ENCODE measurements at regions not wholly inside any gene's neighbourhood (a gene's known extent, or its start where the extent isn't known, plus 50 kb on each side); places are given as distances from the start of the nearest gene placed in this dataset.
A peak's percentile ranks its signal among the peaks of the same experiment; 100 is the strongest.

DNA sequence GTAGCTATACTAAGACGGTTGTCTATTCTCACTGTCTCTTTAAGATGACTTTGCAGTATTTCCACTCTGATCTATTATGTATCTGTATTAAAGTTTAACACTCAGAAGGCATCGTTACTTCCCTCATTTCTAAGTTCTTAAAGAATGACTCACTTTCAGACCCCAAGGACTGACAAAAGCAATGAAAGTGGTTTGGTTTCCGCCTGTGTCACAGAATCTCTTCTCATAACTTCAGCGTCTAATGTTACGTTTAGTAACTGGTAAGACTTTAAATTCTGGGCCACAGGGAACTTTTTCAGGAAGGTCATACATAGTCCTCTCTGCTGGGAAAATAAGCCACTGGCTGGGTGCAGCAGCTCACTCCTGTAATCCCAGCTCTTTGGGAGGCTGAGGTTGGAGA, 892.0 kb upstream of the AUTS2 start:
- Histone ChIP-seq H3K27ac (ENCODE audit: low read depth, low read length) (peak overlapping the region; percentile 75), H3K27me3 (ENCODE audit: insufficient read depth, low read length) (no peaks in the 10 kb centered on the region), H3K9ac (ENCODE audit: low read length) (peak overlapping the region; percentile 56), H3K4me1 (ENCODE audit: insufficient read depth, low read length) (peaks cover 7% of the 10 kb centered on the region), H3K79me2 (ENCODE audit: insufficient read depth, low read length) (no peaks in the 10 kb centered on the region), H3K36me3 (ENCODE audit: insufficient read depth, low read length) (no peaks in the 10 kb centered on the region), H3K9me3 (ENCODE audit: insufficient read depth, low read depth, low read length) (no peaks in the 10 kb centered on the region), H3K4me2 (ENCODE audit: low read length) (peak overlapping the region; percentile 59), H3K4me3 (ENCODE audit: insufficient read depth, low read depth, low read length) (no peak overlapping the region), H2AFZ (ENCODE audit: low read depth, low read length) (peak overlapping the region; percentile 20), H4K20me1 (ENCODE audit: insufficient read depth, low read length) (no peaks in the 10 kb centered on the region)
- Mint-ChIP-seq H3K27me3 (ENCODE audit: low read depth, unreplicated experiment) (no peaks in the 10 kb centered on the region), H3K4me1 (ENCODE audit: low read depth, unreplicated experiment) (no peaks in the 10 kb centered on the region), H3K36me3 (ENCODE audit: low read depth, unreplicated experiment) (no peaks in the 10 kb centered on the region), H3K4me3 (ENCODE audit: unreplicated experiment) (no peak overlapping the region), H3K27ac (ENCODE audit: unreplicated experiment) (no peak overlapping the region), H3K9me3 (ENCODE audit: unreplicated experiment) (peaks cover 12% of the 10 kb centered on the region)
- TF ChIP-seq EZH2 (IDR thresholded peaks at IDR 0.05; ENCODE audit: insufficient read depth, low read length), result no peak
- TF ChIP-seq, protein P1, sequence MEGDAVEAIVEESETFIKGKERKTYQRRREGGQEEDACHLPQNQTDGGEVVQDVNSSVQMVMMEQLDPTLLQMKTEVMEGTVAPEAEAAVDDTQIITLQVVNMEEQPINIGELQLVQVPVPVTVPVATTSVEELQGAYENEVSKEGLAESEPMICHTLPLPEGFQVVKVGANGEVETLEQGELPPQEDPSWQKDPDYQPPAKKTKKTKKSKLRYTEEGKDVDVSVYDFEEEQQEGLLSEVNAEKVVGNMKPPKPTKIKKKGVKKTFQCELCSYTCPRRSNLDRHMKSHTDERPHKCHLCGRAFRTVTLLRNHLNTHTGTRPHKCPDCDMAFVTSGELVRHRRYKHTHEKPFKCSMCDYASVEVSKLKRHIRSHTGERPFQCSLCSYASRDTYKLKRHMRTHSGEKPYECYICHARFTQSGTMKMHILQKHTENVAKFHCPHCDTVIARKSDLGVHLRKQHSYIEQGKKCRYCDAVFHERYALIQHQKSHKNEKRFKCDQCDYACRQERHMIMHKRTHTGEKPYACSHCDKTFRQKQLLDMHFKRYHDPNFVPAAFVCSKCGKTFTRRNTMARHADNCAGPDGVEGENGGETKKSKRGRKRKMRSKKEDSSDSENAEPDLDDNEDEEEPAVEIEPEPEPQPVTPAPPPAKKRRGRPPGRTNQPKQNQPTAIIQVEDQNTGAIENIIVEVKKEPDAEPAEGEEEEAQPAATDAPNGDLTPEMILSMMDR (IDR thresholded peaks at IDR 0.05; ENCODE audit: insufficient read depth, low read depth, low read length), result no peak
- FAIRE-seq, result no peak
- peak; percentile 98 for DNase-seq (ENCODE audit: low read depth)

DNA sequence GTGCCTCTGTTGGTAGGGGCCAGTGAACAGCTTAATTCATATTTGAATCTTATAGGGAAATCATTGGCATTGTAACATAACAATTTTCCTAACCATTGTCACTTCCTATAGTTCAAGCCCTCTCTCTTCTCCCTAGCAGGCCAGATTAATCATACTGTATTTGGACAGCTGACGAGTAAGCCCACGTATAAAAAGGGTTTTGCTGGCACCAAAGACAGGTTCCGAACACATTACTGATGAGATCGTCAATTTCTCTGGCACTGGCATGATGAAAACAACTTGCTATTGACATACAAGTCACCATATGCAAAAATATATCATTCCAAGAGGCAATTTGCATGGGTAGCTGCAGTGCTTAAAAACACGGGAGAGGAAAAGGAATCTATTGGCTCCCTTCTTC, 891.1 kb upstream of the AUTS2 start:
- H3K36me3 ChIP-seq (ENCODE audit: insufficient read depth, low read length), result no peaks in the 10 kb centered on the region
- no peak overlapping the region for H3K4me3 ChIP-seq (ENCODE audit: insufficient read depth, low read depth, low read length)
- TF ChIP-seq, protein P1 (IDR thresholded peaks at IDR 0.05; ENCODE audit: insufficient read depth, low read depth, low read length), result no peak
- TF ChIP-seq EZH2 (IDR thresholded peaks at IDR 0.05; ENCODE audit: insufficient read depth, low read length), result no peak
- no peak overlapping the region for H3K4me2 ChIP-seq (ENCODE audit: low read length)
- Mint-ChIP-seq H3K4me1 (ENCODE audit: low read depth, unreplicated experiment) (no peaks in the 10 kb centered on the region), H3K36me3 (ENCODE audit: low read depth, unreplicated experiment) (no peaks in the 10 kb centered on the region), H3K4me3 (ENCODE audit: unreplicated experiment) (no peak overlapping the region), H3K27me3 (ENCODE audit: low read depth, unreplicated experiment) (no peaks in the 10 kb centered on the region), H3K9me3 (ENCODE audit: unreplicated experiment) (peaks cover 10% of the 10 kb centered on the region), H3K27ac (ENCODE audit: unreplicated experiment) (no peak overlapping the region)
- DNase-seq (ENCODE audit: low read depth) (no peak), FAIRE-seq (no peak)
- H3K4me1 ChIP-seq (ENCODE audit: insufficient read depth, low read length), result peaks cover 7% of the 10 kb centered on the region
- H3K27me3 ChIP-seq (ENCODE audit: insufficient read depth, low read length), result no peaks in the 10 kb centered on the region
- H3K9ac ChIP-seq (ENCODE audit: low read length), result no peak overlapping the region
- H3K9me3 ChIP-seq (ENCODE audit: insufficient read depth, low read depth, low read length), result no peaks in the 10 kb centered on the region
- peak overlapping the region; percentile 1 for H3K27ac ChIP-seq (ENCODE audit: low read depth, low read length)
- H3K79me2 ChIP-seq (ENCODE audit: insufficient read depth, low read length), result no peaks in the 10 kb centered on the region
- no peaks in the 10 kb centered on the region for H4K20me1 ChIP-seq (ENCODE audit: insufficient read depth, low read length)
- no peak overlapping the region for H2AFZ ChIP-seq (ENCODE audit: low read depth, low read length)

DNA sequence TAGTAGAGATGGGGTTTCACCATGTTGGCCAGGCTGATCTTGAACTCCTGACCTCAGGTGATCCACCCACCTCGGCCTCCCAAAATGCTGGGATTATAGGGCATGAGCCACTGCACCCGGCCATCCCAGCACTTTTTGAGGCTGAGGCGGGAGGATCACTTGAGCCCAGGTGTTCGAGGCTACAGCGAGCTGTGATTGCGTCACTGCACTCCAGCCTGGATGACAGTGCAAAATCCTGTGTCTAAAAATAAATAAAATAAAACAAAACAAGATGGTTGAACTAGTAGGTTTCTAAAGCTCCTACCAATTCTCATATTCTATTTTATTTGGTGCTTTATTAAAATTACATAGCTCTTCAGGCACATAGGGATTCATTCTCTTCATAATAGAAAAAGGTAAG, 890.3 kb upstream of the AUTS2 start:
- no peaks in the 10 kb centered on the region for H4K20me1 ChIP-seq (ENCODE audit: insufficient read depth, low read length)
- no peak overlapping the region for H3K4me3 ChIP-seq (ENCODE audit: insufficient read depth, low read depth, low read length)
- no peaks in the 10 kb centered on the region for H3K79me2 ChIP-seq (ENCODE audit: insufficient read depth, low read length)
- no peak overlapping the region for H2AFZ ChIP-seq (ENCODE audit: low read depth, low read length)
- no peaks in the 10 kb centered on the region for H3K27me3 Mint-ChIP-seq (ENCODE audit: low read depth, unreplicated experiment)
- no peak for DNase-seq (ENCODE audit: low read depth)
- no peak for FAIRE-seq
- no peak overlapping the region for H3K4me3 Mint-ChIP-seq (ENCODE audit: unreplicated experiment)
- H3K4me1 ChIP-seq (ENCODE audit: insufficient read depth, low read length), result peaks cover 7% of the 10 kb centered on the region
- H3K9me3 Mint-ChIP-seq (ENCODE audit: unreplicated experiment), result peaks cover 8% of the 10 kb centered on the region
- no peak overlapping the region for H3K4me2 ChIP-seq (ENCODE audit: low read length)
- no peaks in the 10 kb centered on the region for H3K4me1 Mint-ChIP-seq (ENCODE audit: low read depth, unreplicated experiment)
- no peaks in the 10 kb centered on the region for H3K36me3 ChIP-seq (ENCODE audit: insufficient read depth, low read length)
- no peaks in the 10 kb centered on the region for H3K9me3 ChIP-seq (ENCODE audit: insufficient read depth, low read depth, low read length)
- H3K9ac ChIP-seq (ENCODE audit: low read length), result no peak overlapping the region
- H3K36me3 Mint-ChIP-seq (ENCODE audit: low read depth, unreplicated experiment), result no peaks in the 10 kb centered on the region
- H3K27me3 ChIP-seq (ENCODE audit: insufficient read depth, low read length), result no peaks in the 10 kb centered on the region
- H3K27ac ChIP-seq (ENCODE audit: low read depth, low read length), result no peak overlapping the region
- no peak overlapping the region for H3K27ac Mint-ChIP-seq (ENCODE audit: unreplicated experiment)
- TF ChIP-seq EZH2 (IDR thresholded peaks at IDR 0.05; ENCODE audit: insufficient read depth, low read length), result no peak
- TF ChIP-seq, protein P1 (IDR thresholded peaks at IDR 0.05; ENCODE audit: insufficient read depth, low read depth, low read length), result no peak

Data from astrocyte (in vitro differentiated cells and primary cell).